Posterior cingulate gyrus (tissue), 11 donors: ENCODE measurements at regions not wholly inside any gene's neighbourhood (a gene's known extent, or its start where the extent isn't known, plus 50 kb on each side); places are given as distances from the start of the nearest gene placed in this dataset.
A peak's percentile ranks its signal among the peaks of the same experiment; 100 is the strongest.

ENCODE experiments used
- DNase-seq, 10 donors: peaks; one replicate each; pipeline versions ENCODE4 v3.0.0 to v3.0.0-alpha.2; 2020 to 2021; ENCODE audit warnings: mixed read lengths in 3 of 10
- intact Hi-C: fragments of 100-400 bp; cut with DNase I; formaldehyde crosslinking; loops from one replicate; pipeline ENCODE4 v1.15.1; 2023

- DNase-seq: no peak
- intact Hi-C loops: no loop called here
Observed at GRCh38 chr9:105828171-105828570, 133.8 kb downstream of the TMEM38B start.

GRCh38 chr9:105828596-105829213, 134.4 kb downstream of the TMEM38B start:
- DNase-seq: no peak
- intact Hi-C loops: no loop called here

- intact Hi-C loops: no loop called here
- no peak for DNase-seq
Observed at GRCh38 chr9:105830461-105830860, 136.1 kb downstream of the TMEM38B start.

GRCh38 chr9:105832096-105832710, 137.9 kb downstream of the TMEM38B start:
- intact Hi-C loops: no loop called here
- no peak for DNase-seq

- no peak for DNase-seq
- intact Hi-C loops: no loop called here
Observed at GRCh38 chr9:105833271-105833975, 139.1 kb downstream of the TMEM38B start.

GRCh38 chr9:105834404-105834803, 140.1 kb downstream of the TMEM38B start:
- intact Hi-C loops: no loop called here
- no peak for DNase-seq

- no peak for DNase-seq
- intact Hi-C loops: no loop called here
Observed at GRCh38 chr9:105835721-105836120, 141.4 kb downstream of the TMEM38B start.

GRCh38 chr9:105836936-105837660, 142.8 kb downstream of the TMEM38B start:
- intact Hi-C loops: no loop called here
- DNase-seq: no peak

GRCh38 chr9:105841562-105841961, 147.2 kb downstream of the TMEM38B start:
- no peak for DNase-seq
- intact Hi-C loops: no loop called here

GRCh38 chr9:105842023-105842644, 147.8 kb downstream of the TMEM38B start:
- intact Hi-C loops: loop anchor here (1.0 to 2.0 kb wide), 2 partner anchors 39 to 1329 kb away; no protein-coding TSS in a partner anchor
- DNase-seq: peak in 3 of 10 donors; percentile 22 to 52 (median 34)

GRCh38 chr9:105846825-105847224, 152.5 kb downstream of the TMEM38B start:
- intact Hi-C loops: no loop called here
- no peak for DNase-seq

GRCh38 chr9:105850852-105851500, 156.6 kb downstream of the TMEM38B start:
- intact Hi-C loops: no loop called here
- no peak for DNase-seq

- no peak for DNase-seq
- intact Hi-C loops: no loop called here
Observed at GRCh38 chr9:105854026-105854782, 159.9 kb downstream of the TMEM38B start.

GRCh38 chr9:105854783-105855724, 160.7 kb downstream of the TMEM38B start:
- intact Hi-C loops: no loop called here
- no peak for DNase-seq

- intact Hi-C loops: no loop called here
Observed at GRCh38 chr9:105855987-105856386, 161.6 kb downstream of the TMEM38B start.

GRCh38 chr9:105858006-105858690, 163.8 kb downstream of the TMEM38B start:
- DNase-seq: no peak
- intact Hi-C loops: no loop called here

More at GRCh38 chr9:105855987-105856386, 161.6 kb downstream of the TMEM38B start:
- no peak for DNase-seq

GRCh38 chr9:105858877-105859276, 164.5 kb downstream of the TMEM38B start:
- intact Hi-C loops: no loop called here

More at GRCh38 chr9:105858877-105859276, 164.5 kb downstream of the TMEM38B start:
- no peak for DNase-seq
